ENCODE measurements at regions not wholly inside any gene's neighbourhood (a gene's known extent, or its start where the extent isn't known, plus 50 kb on each side); places are given as distances from the start of the nearest gene placed in this dataset.
"Not testable (repeated sequence)": the region's sequence is repeated elsewhere in the genome, so short reads cannot be mapped to it uniquely, and the experiment has no call there.

DNA sequence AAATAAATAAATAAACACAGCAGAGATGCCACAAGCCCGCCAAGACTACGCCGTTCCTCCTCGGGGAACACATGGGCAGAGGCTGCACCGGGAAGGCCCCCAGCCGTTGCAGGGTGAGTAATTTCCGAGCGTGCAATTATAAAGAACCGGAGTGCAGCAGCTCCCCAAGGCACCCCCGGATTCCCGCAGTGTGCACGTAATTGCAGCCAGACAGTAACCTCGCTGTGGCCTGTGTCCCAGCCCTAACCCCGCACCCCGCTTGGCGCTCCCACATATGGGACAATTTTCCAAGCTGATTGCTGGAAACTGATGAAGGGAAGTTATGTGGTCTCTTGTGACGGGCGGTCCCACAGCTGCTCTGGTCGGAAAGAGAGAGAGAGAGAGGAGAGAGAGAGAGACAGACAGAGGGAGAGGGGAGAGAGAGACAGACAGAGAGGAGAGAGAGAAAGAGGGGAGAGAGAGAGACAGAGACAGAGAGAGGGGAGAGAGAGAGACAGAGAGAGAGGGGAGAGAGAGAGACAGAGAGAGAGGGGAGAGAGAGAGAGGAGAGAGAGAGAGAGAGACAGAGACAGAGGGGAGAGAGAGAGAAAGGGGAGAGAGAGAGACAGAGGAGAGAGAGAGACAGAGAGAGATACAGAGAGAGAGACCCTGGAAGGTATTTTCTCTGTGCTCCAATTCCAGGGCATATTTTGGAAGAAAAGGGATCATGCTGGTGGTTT is 275.4 kb downstream of the SHOX start:
- no peak for DNase-seq (ENCODE audit: low read depth in 1 of 2, low spot score in 1 of 2)

DNA sequence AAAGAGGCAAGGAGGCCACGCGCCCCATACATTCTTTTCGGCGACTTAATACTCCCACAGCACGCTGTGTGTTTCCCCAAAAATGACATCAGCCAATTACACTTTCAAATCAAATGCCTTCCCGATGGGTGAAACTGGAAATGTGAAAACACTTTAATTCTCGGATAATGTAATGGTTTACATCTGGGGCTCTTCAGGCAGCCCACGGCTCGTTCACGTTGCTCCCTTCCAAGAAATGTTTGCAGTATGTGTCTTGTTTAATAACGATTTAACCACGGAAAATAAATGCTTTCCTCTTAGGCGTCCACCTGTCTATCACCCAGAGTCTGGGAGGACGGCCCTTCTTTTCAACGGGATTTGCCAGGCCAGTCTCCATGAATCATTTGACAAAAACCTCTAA is 272.5 kb downstream of the SHOX start:
- no peak for DNase-seq (ENCODE audit: low read depth in 1 of 2, low spot score in 1 of 2)

DNA sequence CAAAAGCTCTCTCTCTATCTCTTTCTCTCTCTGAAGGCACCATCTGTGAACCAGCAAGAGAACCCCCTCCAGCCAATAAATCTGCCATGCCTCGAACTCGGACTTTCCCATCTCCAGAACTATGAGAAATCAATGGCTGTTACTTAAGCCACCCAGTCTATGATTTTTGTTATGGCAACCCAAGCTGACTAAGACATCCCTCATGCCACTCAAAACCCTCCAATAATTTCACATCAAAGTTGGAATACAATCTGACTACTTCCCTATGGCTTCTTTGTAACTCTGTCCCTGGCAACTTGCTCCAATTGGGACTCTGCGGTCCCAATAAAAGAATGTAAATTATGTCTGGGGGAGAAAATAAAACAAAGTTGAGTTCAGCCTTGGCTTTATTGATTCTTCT is 265.7 kb downstream of the SHOX start:
- no peak for DNase-seq (ENCODE audit: low read depth in 1 of 2, low spot score in 1 of 2)

DNA sequence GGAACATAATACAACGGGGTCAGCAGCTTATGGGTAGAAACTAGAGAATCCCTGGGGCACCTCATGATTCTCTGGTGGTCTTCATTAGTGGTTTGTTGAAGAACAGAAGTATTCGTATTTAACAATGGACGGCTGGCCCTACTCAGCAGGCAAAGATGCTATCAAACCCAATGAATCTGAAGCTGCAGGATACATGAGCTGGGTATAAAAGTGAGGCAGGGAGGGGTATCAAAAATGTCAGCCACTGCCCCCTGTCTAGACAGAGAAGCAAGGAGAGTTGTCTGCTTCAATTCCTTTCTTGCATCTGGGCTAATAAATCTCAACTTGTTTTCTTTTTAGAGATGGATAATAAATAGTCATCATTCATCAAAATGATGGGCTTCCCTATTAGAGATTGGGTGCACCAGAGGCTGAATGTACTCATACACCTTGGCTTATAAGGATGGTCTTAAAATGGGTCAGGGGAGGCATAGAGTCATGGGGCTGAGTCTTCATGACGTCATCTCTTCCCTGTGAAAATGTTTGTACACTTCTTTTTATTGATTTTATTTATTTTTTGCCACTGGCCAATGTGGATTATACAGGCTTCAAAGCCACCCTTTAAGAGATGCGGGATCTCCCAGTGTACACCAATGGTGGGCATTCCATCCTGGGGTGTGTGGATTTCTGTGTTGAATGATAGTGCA is 259.5 kb downstream of the SHOX start:
- DNase-seq (ENCODE audit: low read depth in 1 of 2, low spot score in 1 of 2), result no peak

DNA sequence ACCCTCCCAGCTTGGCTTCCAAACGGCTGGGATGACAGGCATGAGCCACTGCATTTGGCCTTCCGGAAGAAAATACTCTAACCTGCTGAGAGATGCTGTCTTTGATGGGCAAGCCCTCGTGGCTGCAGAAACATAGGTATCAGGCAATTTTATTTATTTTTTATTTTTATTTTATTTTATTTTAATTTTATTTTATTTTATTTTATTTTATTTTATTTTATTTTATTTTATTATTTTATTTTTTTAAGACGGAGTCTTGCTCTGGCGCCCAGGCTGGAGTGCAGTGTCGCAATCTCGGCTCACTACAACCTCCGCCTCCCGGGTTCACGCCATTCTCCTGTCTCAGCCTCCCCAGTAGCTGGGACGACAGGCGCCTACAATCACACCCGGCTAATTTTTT is 257.1 kb downstream of the SHOX start:
- DNase-seq (ENCODE audit: low read depth in 1 of 2, low spot score in 1 of 2), result not testable (repeated sequence)

DNA sequence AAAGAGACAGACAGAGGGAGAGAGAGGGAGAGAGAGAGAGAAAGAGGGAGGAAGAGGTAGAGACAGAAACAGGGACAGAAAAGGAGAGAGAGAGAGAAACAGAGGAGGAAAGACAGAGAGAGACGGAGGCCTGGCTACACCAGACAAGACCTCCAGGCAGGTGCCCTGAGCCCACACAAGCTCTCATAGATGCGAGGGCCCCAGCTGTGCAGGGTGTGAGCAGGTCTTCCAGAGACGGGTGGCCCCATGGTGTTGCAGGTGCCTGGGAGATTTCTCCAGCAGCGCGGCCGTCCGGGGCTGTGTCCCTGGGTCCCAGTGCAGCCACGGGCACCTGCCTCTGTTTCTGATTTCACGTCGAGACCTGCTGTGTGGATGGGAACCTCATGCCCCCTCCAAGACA is 253.0 kb downstream of the SHOX start:
- DNase-seq (ENCODE audit: low read depth in 1 of 2, low spot score in 1 of 2), result no peak

DNA sequence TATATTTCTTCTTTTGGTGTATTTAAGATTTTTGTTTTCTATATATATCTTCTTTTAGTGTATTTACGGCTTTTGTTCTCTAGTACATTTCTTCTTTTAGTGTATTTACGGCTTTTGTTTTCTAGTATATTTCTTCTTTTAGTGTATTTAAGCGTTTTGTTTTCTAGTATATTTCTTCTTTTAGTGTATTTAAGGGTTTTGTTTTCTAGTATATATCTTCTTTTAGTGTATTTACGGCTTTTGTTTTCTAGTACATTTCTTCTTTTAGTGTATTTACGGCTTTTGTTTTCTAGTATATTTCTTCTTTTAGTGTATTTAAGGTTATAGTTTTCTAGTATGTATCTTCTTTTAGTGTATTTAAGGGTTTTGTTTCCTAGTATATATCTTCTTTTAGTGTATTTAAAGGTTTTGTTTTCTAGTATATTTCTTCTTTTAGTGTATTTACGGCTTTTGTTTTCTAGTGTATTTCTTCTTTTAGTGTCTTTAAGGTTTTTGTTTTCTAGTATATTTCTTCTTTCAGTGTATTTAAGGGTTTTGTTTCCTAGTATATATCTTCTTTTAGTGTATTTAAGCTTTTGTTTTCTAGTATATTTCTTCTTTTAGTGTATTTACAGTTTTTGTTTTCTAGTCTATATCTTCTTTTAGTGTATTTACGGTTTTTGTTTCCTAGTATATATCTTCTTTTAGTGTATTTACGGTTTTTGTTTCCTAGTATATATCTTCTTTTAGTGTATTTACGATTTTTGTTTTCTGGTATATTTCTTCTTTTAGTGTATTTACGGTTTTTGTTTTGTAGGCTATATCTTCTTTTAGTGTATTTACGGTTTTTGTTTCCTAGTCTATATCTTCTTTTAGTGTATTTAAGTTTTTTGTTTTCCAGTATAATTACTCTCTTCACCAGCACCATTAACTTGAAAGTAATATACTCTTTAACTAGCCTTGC is 249.4 kb downstream of the SHOX start:
- DNase-seq (ENCODE audit: low read depth in 1 of 2, low spot score in 1 of 2), result not testable (repeated sequence)

DNA sequence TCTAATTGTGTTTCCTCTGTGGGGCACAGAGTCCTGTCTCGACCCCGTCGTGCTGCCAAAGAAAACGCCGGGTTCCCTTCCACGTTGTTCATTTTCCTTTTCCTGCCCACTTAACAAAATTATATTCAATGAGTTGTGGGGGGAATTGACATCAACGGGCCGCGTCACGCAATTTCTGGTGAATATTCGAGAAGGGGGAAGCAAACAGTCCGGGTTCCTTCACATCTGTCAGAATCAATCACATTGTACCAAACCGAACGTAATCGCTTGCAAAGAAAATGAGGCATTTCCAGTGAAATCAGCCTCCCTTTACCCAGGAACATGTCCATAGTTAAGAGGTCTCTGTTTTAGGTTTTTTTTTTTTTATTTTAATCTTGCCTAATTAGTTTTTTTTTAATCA is 243.5 kb downstream of the SHOX start:
- no peak for DNase-seq (ENCODE audit: low read depth in 1 of 2, low spot score in 1 of 2)

DNA sequence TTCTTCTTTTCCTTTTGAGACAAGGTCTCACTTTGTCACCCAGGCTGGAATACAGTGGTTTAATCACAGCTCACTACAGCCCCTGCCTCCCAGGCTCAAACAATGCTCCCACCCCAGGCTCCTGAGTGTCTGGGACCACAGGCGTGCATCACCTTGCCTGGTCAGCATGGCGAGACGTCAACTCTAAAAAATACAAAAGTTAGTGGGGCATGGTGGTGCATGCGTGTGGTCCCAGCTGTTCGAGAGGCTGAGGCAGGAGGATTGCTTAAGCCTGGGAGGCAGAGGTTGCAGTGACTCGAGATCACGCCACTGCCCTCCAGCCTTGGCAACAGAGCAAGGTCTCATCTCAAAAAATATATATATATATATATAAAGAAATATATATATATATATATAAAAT is 242.4 kb downstream of the SHOX start:
- DNase-seq (ENCODE audit: low read depth in 1 of 2, low spot score in 1 of 2), result no peak

DNA sequence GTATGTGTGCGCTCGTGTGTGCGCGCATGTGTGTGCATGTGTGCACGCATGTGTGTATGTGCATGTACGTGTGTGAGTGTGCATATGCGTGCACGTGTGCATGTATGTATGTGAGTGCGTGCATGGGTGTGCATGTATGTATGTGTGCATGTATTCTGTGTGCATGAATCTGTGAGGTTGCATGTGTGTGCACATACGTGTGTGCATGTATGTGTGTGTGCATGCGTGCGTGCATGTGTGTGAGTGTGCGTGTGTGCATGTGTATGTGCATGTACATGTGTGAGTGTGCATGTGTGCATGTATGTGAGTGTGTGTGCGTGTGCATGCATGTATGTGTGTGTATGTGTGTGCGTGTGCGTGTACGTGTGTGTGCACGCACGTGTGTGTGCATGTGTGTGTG is 241.5 kb downstream of the SHOX start:
- DNase-seq (ENCODE audit: low read depth in 1 of 2, low spot score in 1 of 2), result no peak

DNA sequence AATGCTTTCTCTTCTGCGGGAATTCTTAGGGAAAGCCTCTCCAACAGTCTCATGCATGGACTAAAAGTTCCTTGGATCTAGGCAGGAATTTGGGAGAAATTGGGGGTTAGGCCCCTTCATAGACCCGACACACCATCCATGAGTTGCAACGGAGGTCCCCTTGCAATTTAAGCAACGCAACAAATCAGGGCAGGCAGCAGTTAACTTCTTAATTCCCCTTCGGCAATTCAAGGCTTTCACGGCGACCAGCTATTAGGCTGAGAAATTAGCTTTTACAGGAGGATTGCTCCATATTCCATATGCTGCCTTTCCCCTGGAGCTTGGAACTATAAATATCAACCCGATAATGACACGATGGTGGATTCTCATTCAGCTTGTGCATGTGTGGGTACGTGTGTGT is 241.0 kb downstream of the SHOX start:
- DNase-seq (ENCODE audit: low read depth in 1 of 2, low spot score in 1 of 2), result no peak

DNA sequence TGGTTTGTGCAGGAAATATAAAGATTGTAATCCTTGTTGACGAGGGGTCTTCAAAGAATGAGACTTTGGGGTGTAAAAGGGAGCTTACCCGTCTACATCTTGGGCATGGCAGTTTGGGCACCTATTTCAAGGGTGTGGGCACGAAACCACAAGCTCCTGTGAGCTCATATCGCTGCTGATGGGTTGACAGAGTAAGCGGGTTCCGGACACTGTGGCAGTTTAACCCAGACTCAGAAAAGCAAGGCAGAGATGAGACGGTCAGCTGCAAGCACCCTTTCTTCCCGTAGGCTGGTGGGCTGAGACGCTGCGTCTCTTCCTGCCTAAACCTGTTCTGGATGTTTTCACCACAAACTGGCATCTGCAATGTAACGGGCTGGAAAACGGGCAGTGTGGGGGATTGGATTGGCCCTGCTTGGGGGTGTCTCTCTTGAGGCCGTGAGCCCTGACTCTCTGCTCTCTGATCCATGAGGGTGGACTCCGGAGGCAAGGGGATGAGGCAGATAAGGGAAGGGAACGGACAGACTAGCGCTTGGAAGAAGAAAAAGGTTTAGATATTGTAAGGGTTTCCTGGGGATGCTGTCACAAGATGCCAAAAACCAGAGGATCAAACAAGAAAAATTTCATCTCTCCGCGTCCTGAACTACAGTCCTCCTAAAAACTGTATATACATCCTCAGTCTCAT is 237.5 kb downstream of the SHOX start:
- no peak for DNase-seq (ENCODE audit: low read depth in 1 of 2, low spot score in 1 of 2)

DNA sequence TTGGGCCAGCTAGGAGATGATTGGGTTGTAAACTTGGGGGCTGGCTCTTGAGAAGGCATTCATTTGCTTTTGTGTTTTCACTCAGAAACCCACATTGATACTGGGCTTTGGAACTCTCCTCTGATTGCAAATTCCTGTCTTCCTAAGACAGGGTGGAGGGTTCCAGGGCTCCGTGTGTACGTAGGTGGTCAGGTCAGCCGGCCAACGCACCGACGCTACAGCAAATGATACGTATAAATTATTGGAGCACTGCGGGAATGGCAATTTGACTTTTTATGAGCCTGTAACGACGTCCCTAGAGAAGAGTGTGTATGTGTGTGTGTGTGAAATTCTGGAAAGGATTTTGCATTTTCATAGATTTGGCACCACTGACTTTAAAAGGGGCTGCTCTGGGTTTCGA is 236.9 kb downstream of the SHOX start:
- no peak for DNase-seq (ENCODE audit: low read depth in 1 of 2, low spot score in 1 of 2)

DNA sequence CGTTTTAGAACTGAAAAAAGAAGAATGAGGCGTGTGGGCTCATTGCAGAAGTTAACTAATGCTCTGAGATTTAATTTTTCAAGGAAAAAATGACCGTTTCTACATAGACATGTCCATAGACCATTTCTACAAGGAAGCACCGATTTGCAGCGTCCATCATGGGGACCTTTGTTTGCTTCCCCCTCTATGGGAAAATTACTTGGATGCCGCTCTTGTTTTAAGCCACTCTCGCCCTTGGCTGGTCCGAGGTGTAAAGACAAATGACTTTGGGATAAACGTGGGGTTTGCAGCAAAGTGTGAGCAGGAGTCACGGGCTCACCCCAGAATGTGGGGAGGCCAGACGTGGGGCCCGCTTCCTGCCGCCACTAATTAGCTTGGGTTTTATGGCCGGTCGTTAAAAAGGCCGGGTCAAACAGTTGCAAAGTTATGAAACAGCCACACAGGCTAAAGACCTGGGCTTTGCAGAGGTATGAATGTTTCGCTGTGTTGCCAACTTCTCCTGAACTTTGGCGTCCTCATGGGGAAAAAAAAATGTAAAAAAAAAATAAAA is 235.9 kb downstream of the SHOX start:
- DNase-seq (ENCODE audit: low read depth in 1 of 2, low spot score in 1 of 2), result no peak

DNA sequence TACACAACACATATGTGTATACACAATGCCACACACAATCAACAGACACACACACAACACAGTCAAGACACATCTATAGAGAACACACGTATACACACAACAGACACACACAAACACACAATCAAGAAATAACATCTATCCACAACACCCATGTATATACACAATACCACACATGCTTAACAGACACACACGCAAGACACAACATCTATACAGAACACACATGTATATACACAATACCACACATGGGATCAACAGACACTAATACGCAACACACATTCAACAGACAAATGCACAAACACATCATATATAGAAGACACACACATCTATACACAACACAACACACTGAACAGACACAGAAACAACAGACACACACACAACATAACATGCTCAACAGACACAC is 234.8 kb downstream of the SHOX start:
- DNase-seq (ENCODE audit: low read depth in 1 of 2, low spot score in 1 of 2), result no peak

DNA sequence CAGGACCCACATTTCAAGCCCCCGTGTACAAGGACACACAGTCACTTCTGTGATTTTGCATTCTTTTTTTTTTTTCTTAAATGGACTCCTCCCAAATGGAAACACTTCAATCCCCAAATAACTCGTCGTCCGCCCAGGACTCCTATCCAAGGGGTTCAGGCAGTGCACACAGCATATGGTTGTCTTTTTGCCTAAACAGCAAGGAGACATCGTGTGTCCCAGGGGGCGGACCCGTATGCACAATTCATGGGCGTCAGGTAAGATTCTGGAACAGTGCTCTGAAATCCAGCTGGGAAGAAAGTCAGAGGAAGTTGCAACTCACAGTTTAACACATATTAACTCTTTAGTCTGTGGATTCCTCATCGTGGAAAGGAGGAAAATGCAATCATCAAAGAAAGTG is 231.3 kb downstream of the SHOX start:
- DNase-seq (ENCODE audit: low read depth in 1 of 2, low spot score in 1 of 2), result no peak

DNA sequence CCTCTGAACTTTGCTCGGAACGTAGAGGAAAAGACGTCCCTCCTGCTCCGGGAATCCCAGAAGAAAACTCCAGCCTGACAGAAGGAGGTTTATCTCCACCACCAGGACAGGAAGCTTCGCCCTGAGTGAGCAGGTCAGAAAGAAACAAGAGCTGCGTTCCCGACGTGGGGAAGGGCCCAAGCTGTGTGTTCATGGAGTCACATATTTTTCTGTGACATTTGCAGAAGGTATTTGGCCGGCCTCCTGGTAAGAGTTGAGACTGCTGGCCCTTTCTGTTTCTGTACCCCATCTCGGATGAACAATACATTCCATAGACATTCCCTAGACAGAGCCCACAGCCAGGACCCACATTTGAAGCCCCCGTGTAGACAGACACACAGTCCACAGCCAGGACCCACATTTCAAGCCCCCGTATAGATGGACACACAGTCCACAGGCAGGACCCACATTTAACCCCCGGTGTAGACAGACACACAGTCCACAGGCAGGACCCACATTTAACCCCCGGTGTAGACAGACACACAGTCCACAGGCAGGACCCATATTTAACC is 230.8 kb downstream of the SHOX start:
- no peak for DNase-seq (ENCODE audit: low read depth in 1 of 2, low spot score in 1 of 2)

DNA sequence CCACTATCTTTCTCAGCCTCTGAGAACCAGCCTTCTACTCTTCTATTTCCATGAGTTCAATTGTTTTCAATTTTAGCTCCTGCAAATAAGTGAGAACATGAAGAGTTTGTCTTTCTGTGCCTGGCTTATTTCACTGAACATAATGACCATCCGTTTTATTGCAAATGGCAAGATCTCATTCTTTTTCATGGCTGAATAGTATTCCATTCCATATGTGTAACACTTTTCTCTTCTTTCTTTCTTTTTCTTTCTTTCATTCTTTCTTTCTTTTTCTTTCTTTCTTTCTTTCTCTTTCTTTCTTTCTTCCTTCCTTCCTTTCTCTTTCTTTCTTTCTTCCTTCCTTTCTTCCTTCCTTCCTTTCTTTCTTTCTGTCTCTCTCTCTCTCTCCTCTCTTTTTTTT is 228.7 kb downstream of the SHOX start:
- no peak for DNase-seq (ENCODE audit: low read depth in 1 of 2, low spot score in 1 of 2)

DNA sequence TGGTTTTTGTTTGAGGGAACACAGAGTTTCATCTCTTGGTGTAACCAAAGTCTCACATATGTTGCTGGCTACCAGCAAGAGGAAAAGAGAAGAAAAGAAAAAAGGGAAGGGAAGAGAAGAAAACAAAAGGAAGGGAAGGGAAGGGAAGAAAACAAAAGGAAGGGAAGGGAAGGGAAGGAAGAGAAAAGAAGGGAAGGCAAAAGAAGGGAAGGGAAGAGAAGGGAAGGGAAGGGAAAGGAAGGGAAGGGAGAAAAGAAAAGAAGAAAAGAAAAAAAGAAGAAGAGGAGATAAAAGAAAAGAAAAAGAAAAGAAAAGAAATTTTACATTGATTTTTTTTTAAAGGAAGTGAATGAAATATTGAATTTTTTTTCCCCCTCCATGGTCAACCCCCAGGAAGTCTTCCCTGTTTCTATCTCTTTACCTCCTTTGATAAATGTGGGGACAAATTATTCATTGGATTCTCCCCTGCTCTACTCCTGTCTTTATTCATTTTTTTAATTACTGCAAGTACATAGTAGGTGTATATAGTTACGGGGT is 228.0 kb downstream of the SHOX start:
- no peak for DNase-seq (ENCODE audit: low read depth in 1 of 2, low spot score in 1 of 2)

DNA sequence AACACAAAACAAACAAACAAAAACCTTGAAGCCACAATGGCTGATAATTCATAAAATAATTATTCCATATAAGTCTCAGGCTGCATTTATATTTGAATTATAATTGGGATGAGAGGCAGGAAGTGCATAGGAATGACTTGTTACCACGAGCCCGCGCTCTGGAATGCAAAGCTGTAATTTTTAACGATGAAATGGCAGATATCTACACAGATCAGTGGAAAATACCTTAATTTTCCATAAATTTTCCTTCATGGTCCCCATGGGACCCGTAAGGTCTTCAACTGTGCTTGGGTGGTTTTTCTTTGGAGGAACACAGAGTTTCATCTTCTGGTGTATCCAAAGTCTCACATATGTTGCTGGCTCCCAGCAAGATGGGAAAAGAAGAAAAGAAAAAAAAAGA is 226.8 kb downstream of the SHOX start:
- DNase-seq (ENCODE audit: low read depth in 1 of 2, low spot score in 1 of 2), result no peak
